ENCODE measurements at regions not wholly inside any gene's neighbourhood (a gene's known extent, or its start where the extent isn't known, plus 50 kb on each side); places are given as distances from the start of the nearest gene placed in this dataset.

DNA sequence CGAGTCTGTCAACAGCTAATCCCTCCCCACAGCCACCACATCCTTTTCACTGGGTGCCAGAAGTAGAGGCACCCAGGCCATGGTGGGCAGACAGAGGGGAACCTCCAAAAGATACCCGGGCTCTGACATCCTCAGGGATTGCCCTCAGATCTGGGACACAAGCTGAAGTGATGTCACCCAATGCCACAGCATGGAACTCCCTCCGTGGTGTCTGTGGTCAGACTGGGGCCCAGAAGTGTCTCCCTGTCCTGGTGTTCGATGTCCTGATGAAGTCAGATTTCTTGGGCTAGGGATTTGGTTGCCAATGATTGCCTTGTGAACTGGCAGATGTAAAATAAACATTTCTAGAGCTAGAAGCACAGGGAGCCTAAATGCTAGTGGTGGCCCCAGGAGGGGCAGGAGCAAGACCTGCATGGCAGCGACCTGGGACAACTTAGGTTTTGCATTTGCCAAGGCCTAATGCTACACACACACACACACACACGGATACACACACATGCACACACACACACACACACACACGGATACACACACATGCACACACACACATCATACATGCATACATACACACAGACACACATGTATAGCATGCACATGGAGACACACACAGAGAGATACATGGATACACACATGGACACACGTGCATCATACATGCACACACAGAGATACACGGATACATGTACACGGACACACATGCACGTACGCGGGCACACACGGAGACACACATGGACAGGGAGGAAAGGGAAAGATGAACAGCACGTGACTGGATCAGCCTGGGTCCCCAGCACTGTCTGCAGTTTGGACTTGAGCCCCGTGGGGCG, 221.0 kb downstream of the NFATC2 start:
- Histone ChIP-seq H3K27me3 (no peaks in the 10 kb centered on the region), H3F3A (ENCODE audit: low read depth) (peaks cover 4% of the 10 kb centered on the region), H3K9ac (no peak overlapping the region), H2AFZ (replicated peaks) (no peak overlapping the region), H3K27ac (no peak overlapping the region), H3K4me3 (no peak overlapping the region), H3K9me3 (ENCODE audit: low read depth) (no peaks in the 10 kb centered on the region), H4K20me1 (ENCODE audit: low read depth) (no peaks in the 10 kb centered on the region), H3K79me2 (ENCODE audit: low read depth) (no peaks in the 10 kb centered on the region), H3K36me3 (no peaks in the 10 kb centered on the region), H3K4me1 (peaks cover 10% of the 10 kb centered on the region), H3K4me2 (no peak overlapping the region)
- Mint-ChIP-seq H3K27me3 (ENCODE audit: insufficient read depth, low read depth) (peaks cover 5% of the 10 kb centered on the region), H3K27ac (no peak overlapping the region), H3K9me3 (no peaks in the 10 kb centered on the region), H3K36me3 (no peaks in the 10 kb centered on the region), H3K4me1 (peaks cover 35% of the 10 kb centered on the region), H3K4me3 (no peak overlapping the region)
- TF ChIP-seq EZH2 (IDR thresholded peaks at IDR 0.05), result no peak
- TF ChIP-seq EZH2phosphoT487 (IDR thresholded peaks at IDR 0.05), result no peak
- TF ChIP-seq, protein P1, sequence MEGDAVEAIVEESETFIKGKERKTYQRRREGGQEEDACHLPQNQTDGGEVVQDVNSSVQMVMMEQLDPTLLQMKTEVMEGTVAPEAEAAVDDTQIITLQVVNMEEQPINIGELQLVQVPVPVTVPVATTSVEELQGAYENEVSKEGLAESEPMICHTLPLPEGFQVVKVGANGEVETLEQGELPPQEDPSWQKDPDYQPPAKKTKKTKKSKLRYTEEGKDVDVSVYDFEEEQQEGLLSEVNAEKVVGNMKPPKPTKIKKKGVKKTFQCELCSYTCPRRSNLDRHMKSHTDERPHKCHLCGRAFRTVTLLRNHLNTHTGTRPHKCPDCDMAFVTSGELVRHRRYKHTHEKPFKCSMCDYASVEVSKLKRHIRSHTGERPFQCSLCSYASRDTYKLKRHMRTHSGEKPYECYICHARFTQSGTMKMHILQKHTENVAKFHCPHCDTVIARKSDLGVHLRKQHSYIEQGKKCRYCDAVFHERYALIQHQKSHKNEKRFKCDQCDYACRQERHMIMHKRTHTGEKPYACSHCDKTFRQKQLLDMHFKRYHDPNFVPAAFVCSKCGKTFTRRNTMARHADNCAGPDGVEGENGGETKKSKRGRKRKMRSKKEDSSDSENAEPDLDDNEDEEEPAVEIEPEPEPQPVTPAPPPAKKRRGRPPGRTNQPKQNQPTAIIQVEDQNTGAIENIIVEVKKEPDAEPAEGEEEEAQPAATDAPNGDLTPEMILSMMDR (IDR thresholded peaks at IDR 0.05), result no peak
- no peak for DNase-seq (ENCODE audit: low spot score)

DNA sequence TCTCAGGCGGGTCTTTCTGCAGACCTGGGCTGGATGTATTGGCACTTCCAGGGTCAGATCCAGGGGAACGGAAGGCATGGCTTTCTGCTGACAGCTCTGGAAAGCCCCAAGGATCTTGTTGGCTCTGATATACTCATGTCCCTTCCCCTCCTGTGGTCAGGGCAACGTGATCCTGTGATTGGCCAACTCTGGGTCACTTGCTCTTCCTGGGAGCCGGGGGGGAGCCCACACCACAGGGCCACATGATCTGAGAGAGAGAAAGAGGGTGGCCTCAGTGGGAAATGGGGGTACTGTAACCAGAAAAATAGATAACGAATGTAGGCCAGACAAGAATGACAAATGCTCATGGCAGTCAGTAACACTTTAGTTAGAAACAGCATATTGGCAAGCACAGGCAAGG, 223.0 kb downstream of the NFATC2 start:
- TF ChIP-seq EZH2phosphoT487 (IDR thresholded peaks at IDR 0.05) (no peak), EZH2 (IDR thresholded peaks at IDR 0.05) (no peak)
- TF ChIP-seq, protein P1 (IDR thresholded peaks at IDR 0.05), result no peak
- no peak overlapping the region for H3K27ac Mint-ChIP-seq

DNA sequence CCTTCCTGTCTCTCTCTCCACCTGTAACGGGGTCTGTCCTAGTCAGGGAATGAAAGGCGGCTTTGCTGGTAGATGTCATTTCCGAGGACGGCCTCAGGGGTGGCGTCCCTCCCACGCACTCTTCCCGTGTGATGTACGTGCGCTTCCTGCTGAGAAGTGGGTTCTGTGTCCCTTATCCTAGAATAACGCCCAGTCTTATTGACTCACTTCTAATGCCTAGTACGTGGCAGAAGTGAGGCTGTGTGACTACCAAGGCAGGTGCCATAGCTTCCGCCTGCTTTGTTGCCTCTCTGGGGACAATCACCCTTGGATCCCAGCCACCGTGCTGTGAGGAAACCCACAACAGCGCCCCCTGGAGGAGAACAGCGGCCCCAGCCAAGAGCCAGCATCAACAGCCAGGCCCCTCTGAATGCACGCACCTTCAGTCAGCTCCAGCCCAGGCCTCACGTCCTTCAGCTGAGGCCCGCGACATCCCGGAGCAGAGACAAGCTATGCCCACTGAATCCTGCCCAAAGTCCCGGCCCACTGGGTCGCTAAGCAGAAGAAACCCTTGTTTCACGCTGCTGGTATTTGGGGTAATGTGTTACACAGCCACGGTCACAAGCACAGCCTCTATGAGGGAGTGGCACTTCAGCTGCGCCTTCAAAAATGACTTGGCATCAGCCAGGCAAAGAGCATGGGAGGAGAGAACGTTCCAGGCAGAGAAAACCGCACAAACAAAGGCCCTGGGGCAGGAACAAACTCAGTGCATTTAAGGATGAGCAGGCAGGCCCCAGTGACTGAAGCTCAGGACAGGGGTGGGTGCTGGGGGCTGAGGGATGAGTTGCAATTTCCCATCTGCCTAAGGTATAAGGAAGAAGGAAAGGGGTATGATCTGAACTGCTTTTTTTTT, 224.2 kb downstream of the NFATC2 start:
- no peak overlapping the region for H3K4me3 ChIP-seq
- peaks cover 4% of the 10 kb centered on the region for H3F3A ChIP-seq (ENCODE audit: low read depth)
- no peaks in the 10 kb centered on the region for H4K20me1 ChIP-seq (ENCODE audit: low read depth)
- H3K27me3 ChIP-seq, result no peaks in the 10 kb centered on the region
- H3K4me2 ChIP-seq, result no peak overlapping the region
- H3K9me3 ChIP-seq (ENCODE audit: low read depth), result no peaks in the 10 kb centered on the region
- H3K4me1 Mint-ChIP-seq, result peaks cover 36% of the 10 kb centered on the region
- H3K27me3 Mint-ChIP-seq (ENCODE audit: insufficient read depth, low read depth), result peaks cover 4% of the 10 kb centered on the region
- H2AFZ ChIP-seq (replicated peaks), result peak overlapping the region; percentile 32
- H3K9ac ChIP-seq, result no peak overlapping the region
- TF ChIP-seq, protein P1 (IDR thresholded peaks at IDR 0.05), result peak; percentile 95
- no peak for TF ChIP-seq EZH2 (IDR thresholded peaks at IDR 0.05)
- H3K27ac Mint-ChIP-seq, result peak overlapping the region; percentile 74
- peak; percentile 84 for DNase-seq (ENCODE audit: low spot score)
- H3K27ac ChIP-seq, result no peak overlapping the region
- H3K36me3 Mint-ChIP-seq, result no peaks in the 10 kb centered on the region
- no peaks in the 10 kb centered on the region for H3K79me2 ChIP-seq (ENCODE audit: low read depth)
- H3K36me3 ChIP-seq, result no peaks in the 10 kb centered on the region
- no peak overlapping the region for H3K4me3 Mint-ChIP-seq
- peaks cover 10% of the 10 kb centered on the region for H3K4me1 ChIP-seq
- H3K9me3 Mint-ChIP-seq, result peaks cover 5% of the 10 kb centered on the region

More for the DNA sequence above, 223.0 kb downstream of the NFATC2 start:
- no peak overlapping the region for H3K4me2 ChIP-seq
- H3K9me3 ChIP-seq (ENCODE audit: low read depth), result no peaks in the 10 kb centered on the region
- no peak overlapping the region for H3K4me3 Mint-ChIP-seq
- H3K4me1 ChIP-seq, result peaks cover 10% of the 10 kb centered on the region
- no peak overlapping the region for H3K27ac ChIP-seq
- no peak for DNase-seq (ENCODE audit: low spot score)
- no peaks in the 10 kb centered on the region for H4K20me1 ChIP-seq (ENCODE audit: low read depth)
- H3K9ac ChIP-seq, result no peak overlapping the region
- no peaks in the 10 kb centered on the region for H3K36me3 Mint-ChIP-seq
- no peak overlapping the region for H3K4me3 ChIP-seq
- no peaks in the 10 kb centered on the region for H3K36me3 ChIP-seq
- H3K9me3 Mint-ChIP-seq, result peaks cover 5% of the 10 kb centered on the region
- peaks cover 4% of the 10 kb centered on the region for H3F3A ChIP-seq (ENCODE audit: low read depth)
- H3K27me3 Mint-ChIP-seq (ENCODE audit: insufficient read depth, low read depth), result peaks cover 8% of the 10 kb centered on the region
- H3K27me3 ChIP-seq, result no peaks in the 10 kb centered on the region
- no peak overlapping the region for H2AFZ ChIP-seq (replicated peaks)
- peaks cover 35% of the 10 kb centered on the region for H3K4me1 Mint-ChIP-seq
- no peaks in the 10 kb centered on the region for H3K79me2 ChIP-seq (ENCODE audit: low read depth)
